ENCODE measurements at regions not wholly inside any gene's neighbourhood (a gene's known extent, or its start where the extent isn't known, plus 50 kb on each side); places are given as distances from the start of the nearest gene placed in this dataset.

DNA sequence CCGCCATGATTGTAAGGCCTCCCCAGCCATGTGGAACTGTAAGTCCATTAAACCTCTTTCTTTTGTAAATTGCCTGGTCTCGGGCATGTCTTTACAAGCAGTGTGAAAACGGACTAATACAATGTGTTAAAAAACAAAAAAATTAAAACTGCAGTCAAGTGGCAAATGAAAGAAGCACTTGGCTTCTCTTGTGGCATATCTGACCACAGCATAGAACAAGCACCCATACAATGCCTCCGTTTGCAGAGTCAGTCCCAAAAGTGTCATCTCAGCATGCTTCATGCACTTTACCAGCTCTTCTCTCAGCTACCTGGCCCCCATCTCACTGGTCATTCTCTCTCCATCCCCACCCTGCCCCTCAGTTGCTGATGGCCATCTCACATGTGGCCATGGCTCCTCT lies 51.1 kb upstream of the DAPK1 start:
- no peak for DNase-seq (ENCODE audit: low spot score)

GRCh38 chr9:87447547-87448432 lies 49.9 kb upstream of the DAPK1 start:
- no peak for DNase-seq (ENCODE audit: low spot score)
